ENCODE measurements at regions not wholly inside any gene's neighbourhood (a gene's known extent, or its start where the extent isn't known, plus 50 kb on each side); places are given as distances from the start of the nearest gene placed in this dataset.

GRCh38 chr11:116472651-116473050 lies 300.1 kb downstream of the BUD13 start:
- Mint-ChIP-seq H3K9me3 (peaks cover 4% of the 10 kb centered on the region), H3K27ac (no peak overlapping the region), H3K27me3 (peaks cover 30% of the 10 kb centered on the region), H3K36me3 (ENCODE audit: low read depth) (no peaks in the 10 kb centered on the region), H3K4me3 (no peak overlapping the region), H3K4me1 (ENCODE audit: low read depth) (no peaks in the 10 kb centered on the region)

GRCh38 chr11:116471608-116472256 lies 301.1 kb downstream of the BUD13 start:
- peaks cover 30% of the 10 kb centered on the region for H3K27me3 Mint-ChIP-seq
- peaks cover 4% of the 10 kb centered on the region for H3K9me3 Mint-ChIP-seq
- H3K36me3 Mint-ChIP-seq (ENCODE audit: low read depth): no peaks in the 10 kb centered on the region
- H3K4me3 Mint-ChIP-seq: no peak overlapping the region
- no peak overlapping the region for H3K27ac Mint-ChIP-seq
- no peaks in the 10 kb centered on the region for H3K4me1 Mint-ChIP-seq (ENCODE audit: low read depth)

GRCh38 chr11:116468699-116469098 lies 304.1 kb downstream of the BUD13 start:
- Mint-ChIP-seq H3K4me1 (ENCODE audit: low read depth) (no peaks in the 10 kb centered on the region), H3K27ac (no peak overlapping the region), H3K4me3 (no peak overlapping the region), H3K27me3 (peaks cover 30% of the 10 kb centered on the region), H3K36me3 (ENCODE audit: low read depth) (no peaks in the 10 kb centered on the region), H3K9me3 (peaks cover 4% of the 10 kb centered on the region)

- Mint-ChIP-seq H3K9me3 (peaks cover 4% of the 10 kb centered on the region), H3K27ac (no peak overlapping the region), H3K4me1 (ENCODE audit: low read depth) (no peaks in the 10 kb centered on the region), H3K27me3 (peaks cover 30% of the 10 kb centered on the region), H3K4me3 (no peak overlapping the region), H3K36me3 (ENCODE audit: low read depth) (no peaks in the 10 kb centered on the region)
Measured at GRCh38 chr11:116467823-116468222, 305.0 kb downstream of the BUD13 start.

- H3K4me1 Mint-ChIP-seq (ENCODE audit: low read depth): no peaks in the 10 kb centered on the region
- H3K27ac Mint-ChIP-seq: no peak overlapping the region
- H3K9me3 Mint-ChIP-seq: peaks cover 4% of the 10 kb centered on the region
- no peaks in the 10 kb centered on the region for H3K36me3 Mint-ChIP-seq (ENCODE audit: low read depth)
- H3K27me3 Mint-ChIP-seq: peaks cover 26% of the 10 kb centered on the region
- no peak overlapping the region for H3K4me3 Mint-ChIP-seq
Measured at GRCh38 chr11:116466801-116467200, 306.0 kb downstream of the BUD13 start.

GRCh38 chr11:116466191-116466590 lies 306.6 kb downstream of the BUD13 start:
- H3K36me3 Mint-ChIP-seq (ENCODE audit: low read depth): no peaks in the 10 kb centered on the region
- peaks cover 20% of the 10 kb centered on the region for H3K27me3 Mint-ChIP-seq
- H3K4me1 Mint-ChIP-seq (ENCODE audit: low read depth): no peaks in the 10 kb centered on the region
- no peak overlapping the region for H3K27ac Mint-ChIP-seq
- peaks cover 4% of the 10 kb centered on the region for H3K9me3 Mint-ChIP-seq
- no peak overlapping the region for H3K4me3 Mint-ChIP-seq

- Mint-ChIP-seq H3K4me1 (ENCODE audit: low read depth) (no peaks in the 10 kb centered on the region), H3K27ac (no peak overlapping the region), H3K36me3 (ENCODE audit: low read depth) (no peaks in the 10 kb centered on the region), H3K4me3 (no peak overlapping the region), H3K9me3 (peaks cover 4% of the 10 kb centered on the region), H3K27me3 (peaks cover 19% of the 10 kb centered on the region)
Measured at GRCh38 chr11:116465056-116465455, 307.7 kb downstream of the BUD13 start.

- Mint-ChIP-seq H3K4me3 (no peak overlapping the region), H3K4me1 (ENCODE audit: low read depth) (no peaks in the 10 kb centered on the region), H3K9me3 (no peaks in the 10 kb centered on the region), H3K36me3 (ENCODE audit: low read depth) (no peaks in the 10 kb centered on the region), H3K27ac (no peak overlapping the region), H3K27me3 (peaks cover 14% of the 10 kb centered on the region)
Measured at GRCh38 chr11:116461789-116462188, 311.0 kb downstream of the BUD13 start.

- Mint-ChIP-seq H3K4me3 (no peak overlapping the region), H3K36me3 (ENCODE audit: low read depth) (no peaks in the 10 kb centered on the region), H3K27me3 (peaks cover 10% of the 10 kb centered on the region), H3K9me3 (no peaks in the 10 kb centered on the region), H3K4me1 (ENCODE audit: low read depth) (no peaks in the 10 kb centered on the region), H3K27ac (no peak overlapping the region)
Measured at GRCh38 chr11:116460156-116460920, 312.4 kb downstream of the BUD13 start.

GRCh38 chr11:116459185-116460045 lies 313.4 kb downstream of the BUD13 start:
- Mint-ChIP-seq H3K27me3 (peaks cover 10% of the 10 kb centered on the region), H3K4me1 (ENCODE audit: low read depth) (no peaks in the 10 kb centered on the region), H3K36me3 (ENCODE audit: low read depth) (no peaks in the 10 kb centered on the region), H3K27ac (no peak overlapping the region), H3K4me3 (no peak overlapping the region), H3K9me3 (no peaks in the 10 kb centered on the region)

- no peaks in the 10 kb centered on the region for H3K4me1 Mint-ChIP-seq (ENCODE audit: low read depth)
- no peaks in the 10 kb centered on the region for H3K9me3 Mint-ChIP-seq
- H3K36me3 Mint-ChIP-seq (ENCODE audit: low read depth): no peaks in the 10 kb centered on the region
- H3K27me3 Mint-ChIP-seq: peaks cover 10% of the 10 kb centered on the region
- H3K27ac Mint-ChIP-seq: no peak overlapping the region
- H3K4me3 Mint-ChIP-seq: no peak overlapping the region
Measured at GRCh38 chr11:116458546-116458945, 314.2 kb downstream of the BUD13 start.

GRCh38 chr11:116457336-116458007 lies 315.3 kb downstream of the BUD13 start:
- Mint-ChIP-seq H3K27ac (no peak overlapping the region), H3K4me3 (no peak overlapping the region), H3K4me1 (ENCODE audit: low read depth) (no peaks in the 10 kb centered on the region), H3K27me3 (peaks cover 8% of the 10 kb centered on the region), H3K9me3 (no peaks in the 10 kb centered on the region), H3K36me3 (ENCODE audit: low read depth) (no peaks in the 10 kb centered on the region)

GRCh38 chr11:116454951-116455350 lies 317.8 kb downstream of the BUD13 start:
- H3K4me3 Mint-ChIP-seq: no peak overlapping the region
- no peak overlapping the region for H3K27ac Mint-ChIP-seq
- peaks cover 6% of the 10 kb centered on the region for H3K27me3 Mint-ChIP-seq
- H3K4me1 Mint-ChIP-seq (ENCODE audit: low read depth): no peaks in the 10 kb centered on the region
- H3K36me3 Mint-ChIP-seq (ENCODE audit: low read depth): no peaks in the 10 kb centered on the region
- H3K9me3 Mint-ChIP-seq: peaks cover 5% of the 10 kb centered on the region

- Mint-ChIP-seq H3K4me3 (no peak overlapping the region), H3K4me1 (ENCODE audit: low read depth) (no peaks in the 10 kb centered on the region), H3K36me3 (ENCODE audit: low read depth) (no peaks in the 10 kb centered on the region), H3K9me3 (peaks cover 5% of the 10 kb centered on the region), H3K27me3 (peaks cover 6% of the 10 kb centered on the region), H3K27ac (no peak overlapping the region)
Measured at GRCh38 chr11:116454020-116454645, 318.7 kb downstream of the BUD13 start.

Measured in stimulated activated naive CD8-positive, alpha-beta T cell treated with anti-CD3 and anti-CD28 coated beads, Interleukin-15, Interleukin-2, amounts not matched to agents 100 ng/mL and 50 ng/mL, for 24 hours (primary cell).